Ishikawa (cell line): ENCODE measurements at regions not wholly inside any gene's neighbourhood (a gene's known extent, or its start where the extent isn't known, plus 50 kb on each side); places are given as distances from the start of the nearest gene placed in this dataset.

Source experiments
- CEBPB ChIP-seq: IDR thresholded peaks from 2 replicates; pipeline ENCODE4 v1.6.1; 2012
- CREB1 ChIP-seq: IDR thresholded peaks from 2 replicates; pipeline ENCODE4 v1.6.1; 2012; ENCODE audit warnings: low read depth
- EGR1 ChIP-seq: IDR thresholded peaks from 2 replicates; pipeline ENCODE4 v1.6.1; 2012
- EP300 ChIP-seq: IDR thresholded peaks from 2 replicates; pipeline ENCODE4 v1.6.1; 2012; ENCODE audit warnings: borderline replicate concordance
- FOXM1 ChIP-seq: IDR thresholded peaks from 2 replicates; pipeline ENCODE4 v1.6.1; 2012; ENCODE audit warnings: low read depth, borderline replicate concordance
- MAX ChIP-seq: IDR thresholded peaks from 2 replicates; pipeline ENCODE4 v1.6.1; 2012
- NFIC ChIP-seq: IDR thresholded peaks from 2 replicates; pipeline ENCODE4 v1.6.1; 2012
- RAD21 ChIP-seq: IDR thresholded peaks from 2 replicates; pipeline ENCODE4 v1.6.1; 2012; ENCODE audit warnings: low read depth
- REST ChIP-seq: IDR thresholded peaks from 2 replicates; pipeline ENCODE4 v1.6.1; 2012; ENCODE audit warnings: low read depth, mild to moderate bottlenecking
- TAF1 ChIP-seq: IDR thresholded peaks from 2 replicates; pipeline ENCODE4 v1.6.1; 2012; ENCODE audit warnings: low read depth, mild to moderate bottlenecking
- TCF12 ChIP-seq: IDR thresholded peaks from 2 replicates; pipeline ENCODE4 v1.6.1; 2012; ENCODE audit warnings: low read depth
- TEAD4 ChIP-seq: IDR thresholded peaks from 2 replicates; pipeline ENCODE4 v1.6.1; 2012
- USF1 ChIP-seq: IDR thresholded peaks from 2 replicates; pipeline ENCODE4 v1.6.1; 2012
- YY1 ChIP-seq: IDR thresholded peaks from 2 replicates; pipeline ENCODE4 v1.6.1; 2012; ENCODE audit warnings: low read depth
- ZBTB7A ChIP-seq: IDR thresholded peaks from 2 replicates; pipeline ENCODE4 v1.6.1; 2012; ENCODE audit warnings: low read depth

- TF ChIP-seq USF1 (no peak), REST (no peak), CEBPB (no peak), TCF12 (no peak), FOXM1 (no peak), ZBTB7A (no peak), CREB1 (no peak), NFIC (no peak), MAX (no peak), YY1 (no peak), TAF1 (no peak), TEAD4 (no peak), EP300 (no peak), RAD21 (no peak), EGR1 (no peak)
Observed at GRCh38 chr3:117305681-117306080, 596.1 kb downstream of the TUSC7 start.

DNA sequence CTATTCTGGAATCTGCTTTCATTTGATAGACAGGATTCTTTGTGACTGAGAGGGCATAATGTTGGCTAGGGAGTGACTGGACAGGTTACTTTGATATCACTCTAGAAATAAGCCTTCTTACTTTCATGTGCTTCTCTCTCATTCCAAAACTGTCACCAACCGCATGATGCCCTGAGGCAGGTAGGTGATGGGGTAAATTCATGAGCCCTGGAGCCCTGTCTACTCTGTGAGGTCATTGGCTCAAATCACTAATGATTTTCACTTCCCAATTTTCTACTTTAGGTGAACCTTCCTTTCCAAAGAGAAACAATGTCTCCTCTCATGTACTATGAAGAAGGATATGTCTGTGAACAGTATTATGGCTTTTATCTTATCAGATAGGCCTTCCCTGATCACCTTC lies 596.7 kb downstream of the TUSC7 start:
- no peak for TF ChIP-seq REST
- TF ChIP-seq CEBPB: no peak
- no peak for TF ChIP-seq ZBTB7A
- TF ChIP-seq FOXM1: no peak
- TF ChIP-seq TEAD4: no peak
- TF ChIP-seq TCF12: no peak
- TF ChIP-seq NFIC: no peak

- TF ChIP-seq ZBTB7A (no peak), TCF12 (no peak), CREB1 (no peak), USF1 (no peak), EP300 (no peak), EGR1 (no peak), CEBPB (no peak), TEAD4 (no peak), RAD21 (no peak), NFIC (no peak), REST (no peak), FOXM1 (no peak), MAX (no peak), TAF1 (no peak), YY1 (no peak)
Observed at GRCh38 chr3:117308353-117308752, 598.8 kb downstream of the TUSC7 start.

DNA sequence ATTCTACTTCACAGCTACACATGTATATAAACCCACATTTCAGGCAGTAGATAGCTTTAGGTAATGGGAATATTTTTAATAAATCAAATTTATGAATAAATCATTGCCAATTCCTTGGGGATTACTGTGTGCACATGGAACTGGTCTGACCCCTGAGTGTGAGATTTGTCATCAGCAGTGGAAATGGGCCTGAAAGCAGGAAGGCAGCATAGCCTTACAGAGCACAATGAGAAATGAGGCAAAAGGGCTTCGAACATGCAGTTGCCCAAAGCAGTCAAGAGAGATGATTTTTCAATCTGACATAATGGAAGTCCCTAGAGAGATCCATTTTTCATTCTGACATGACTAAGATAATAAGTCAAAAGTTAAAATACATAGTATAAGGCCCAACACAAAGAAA lies 599.2 kb downstream of the TUSC7 start:
- TF ChIP-seq TAF1 (no peak), ZBTB7A (no peak)

DNA sequence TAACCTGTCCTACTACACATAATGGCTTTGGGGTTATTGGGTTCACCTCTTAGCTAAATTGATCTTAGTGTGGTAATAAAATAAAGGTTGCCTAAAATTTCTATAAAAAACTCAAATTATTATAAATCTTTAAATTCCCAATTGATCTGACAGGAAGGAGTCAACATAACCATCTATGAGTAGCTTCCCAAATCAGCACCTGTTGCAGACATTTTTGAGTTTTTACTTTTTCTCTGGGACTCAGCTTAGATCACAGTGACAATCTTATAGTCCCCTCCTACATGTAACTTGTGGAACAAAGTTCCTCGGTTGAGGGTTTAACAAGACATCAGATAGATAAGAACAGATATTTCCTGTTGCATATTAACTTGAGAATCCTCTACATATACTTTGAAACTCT lies 601.0 kb downstream of the TUSC7 start:
- no peak for TF ChIP-seq FOXM1
- no peak for TF ChIP-seq EP300
- TF ChIP-seq ZBTB7A: no peak
- no peak for TF ChIP-seq TEAD4
- TF ChIP-seq USF1: no peak
- no peak for TF ChIP-seq NFIC
- TF ChIP-seq CEBPB: no peak
